ENCODE measurements at regions not wholly inside any gene's neighbourhood (a gene's known extent, or its start where the extent isn't known, plus 50 kb on each side); places are given as distances from the start of the nearest gene placed in this dataset.

DNA sequence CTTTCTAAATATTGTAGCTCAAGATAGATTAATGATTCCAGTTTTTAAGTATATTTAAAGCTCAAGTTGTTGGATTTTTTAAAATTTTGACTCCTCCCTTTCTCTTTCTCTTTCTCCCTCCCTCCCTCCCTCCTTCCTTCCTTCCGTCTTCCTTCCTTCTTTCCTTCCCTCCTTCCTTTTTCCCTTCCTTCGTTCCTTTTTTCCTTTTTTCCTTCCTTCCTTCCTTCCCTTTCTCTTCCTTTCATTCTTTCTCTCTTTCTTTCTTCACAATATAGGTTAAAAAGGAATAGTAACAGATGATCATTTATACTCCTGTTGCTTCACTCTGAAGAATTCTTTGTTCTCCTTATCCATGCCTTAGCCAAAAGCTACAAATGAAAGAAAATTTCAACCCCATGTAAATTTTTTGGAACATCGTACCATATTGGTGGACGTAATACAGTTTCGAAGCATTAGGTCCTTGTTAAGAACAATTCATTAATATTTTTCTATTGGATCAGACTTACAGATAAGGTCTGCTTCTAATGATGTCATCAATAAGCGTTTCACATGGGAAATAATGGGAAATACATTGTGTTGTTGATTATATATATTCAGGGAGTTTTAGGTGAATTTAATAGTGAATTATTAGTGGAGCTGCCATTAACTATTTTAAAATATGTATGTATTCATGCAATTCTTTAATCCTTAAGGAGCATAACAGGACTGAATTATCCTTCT is 139.6 kb upstream of the SLC35B3 start:
- TF ChIP-seq, protein P1, sequence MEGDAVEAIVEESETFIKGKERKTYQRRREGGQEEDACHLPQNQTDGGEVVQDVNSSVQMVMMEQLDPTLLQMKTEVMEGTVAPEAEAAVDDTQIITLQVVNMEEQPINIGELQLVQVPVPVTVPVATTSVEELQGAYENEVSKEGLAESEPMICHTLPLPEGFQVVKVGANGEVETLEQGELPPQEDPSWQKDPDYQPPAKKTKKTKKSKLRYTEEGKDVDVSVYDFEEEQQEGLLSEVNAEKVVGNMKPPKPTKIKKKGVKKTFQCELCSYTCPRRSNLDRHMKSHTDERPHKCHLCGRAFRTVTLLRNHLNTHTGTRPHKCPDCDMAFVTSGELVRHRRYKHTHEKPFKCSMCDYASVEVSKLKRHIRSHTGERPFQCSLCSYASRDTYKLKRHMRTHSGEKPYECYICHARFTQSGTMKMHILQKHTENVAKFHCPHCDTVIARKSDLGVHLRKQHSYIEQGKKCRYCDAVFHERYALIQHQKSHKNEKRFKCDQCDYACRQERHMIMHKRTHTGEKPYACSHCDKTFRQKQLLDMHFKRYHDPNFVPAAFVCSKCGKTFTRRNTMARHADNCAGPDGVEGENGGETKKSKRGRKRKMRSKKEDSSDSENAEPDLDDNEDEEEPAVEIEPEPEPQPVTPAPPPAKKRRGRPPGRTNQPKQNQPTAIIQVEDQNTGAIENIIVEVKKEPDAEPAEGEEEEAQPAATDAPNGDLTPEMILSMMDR (conservative IDR thresholded peaks at IDR 0.05; ENCODE audit: low read depth, low read length): no peak
- no peak for TF ChIP-seq EZH2 (IDR thresholded peaks at IDR 0.05; ENCODE audit: borderline replicate concordance, low read depth, low read length, poor library complexity, severe bottlenecking)

Data from A673 (cell line).